Femur (tissue), 1 donor: ENCODE measurements at regions not wholly inside any gene's neighbourhood (a gene's known extent, or its start where the extent isn't known, plus 50 kb on each side); places are given as distances from the start of the nearest gene placed in this dataset.

Experiments
- DNase-seq: peaks from one replicate; pipeline ENCODE4 v3.0.0-alpha.2; 2017

DNA sequence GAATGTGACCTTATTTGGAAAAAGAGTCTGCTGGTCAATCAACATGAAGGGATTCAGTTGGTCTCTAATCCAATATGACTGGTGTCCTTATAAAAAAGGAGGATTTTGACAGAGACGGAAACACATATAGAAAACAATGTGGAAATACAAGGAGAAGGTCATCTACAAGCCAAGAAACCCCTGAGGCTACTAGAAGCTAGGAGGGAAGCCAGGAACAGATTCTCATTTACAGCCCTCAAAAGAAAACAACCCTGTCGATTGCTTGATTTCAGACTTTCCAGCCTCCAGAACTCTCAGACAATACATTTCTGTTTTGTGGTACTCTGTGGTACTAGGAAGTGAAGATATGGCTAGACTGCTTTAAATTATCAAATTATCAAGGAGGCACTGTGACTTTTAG, 162.9 kb upstream of the IGF1R start:
- no peak for DNase-seq

DNA sequence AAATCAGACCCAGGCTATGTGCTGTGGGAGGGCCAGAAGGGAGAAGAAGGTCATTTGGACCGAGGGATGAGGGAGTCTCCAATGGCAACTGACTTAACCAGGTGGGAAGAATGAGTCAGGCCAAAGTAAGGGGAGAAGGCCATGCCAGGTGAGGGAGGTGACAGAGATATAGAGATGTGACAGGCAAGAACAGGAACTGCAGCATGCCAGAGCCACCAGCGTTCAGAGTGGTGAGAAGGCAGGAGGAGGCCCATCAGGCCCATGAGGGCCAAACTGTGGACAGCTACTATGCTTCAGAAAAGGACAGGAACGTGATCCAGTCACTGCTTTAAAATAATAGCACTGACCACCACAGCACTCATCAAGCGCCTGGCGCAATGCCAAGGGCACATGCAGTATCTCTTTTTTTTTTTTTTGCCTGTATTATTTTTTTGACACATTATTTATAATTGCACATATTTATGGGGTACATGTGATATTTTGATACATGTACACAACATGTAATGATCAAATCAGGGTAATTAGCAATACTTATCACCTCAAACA, 154.3 kb upstream of the IGF1R start:
- no peak for DNase-seq

DNA sequence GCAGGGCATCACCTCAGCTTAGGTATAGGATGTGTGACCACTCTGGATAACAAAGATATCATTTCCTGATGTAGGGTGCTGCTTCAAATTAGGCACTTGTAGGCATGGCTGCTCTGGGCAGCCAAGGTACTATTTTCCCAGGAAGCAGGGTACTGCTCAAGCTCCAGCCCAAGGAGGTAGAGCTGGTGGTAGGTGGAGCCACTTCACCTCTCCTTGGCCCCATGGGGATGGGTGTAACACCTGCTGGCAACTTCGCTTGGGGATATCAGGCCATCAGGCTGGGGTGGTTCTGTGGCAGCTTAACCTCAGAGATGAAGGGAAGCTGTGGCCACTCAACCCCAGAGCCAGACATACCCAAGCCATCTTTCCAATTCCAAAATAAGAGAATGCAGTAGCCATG, 147.1 kb upstream of the IGF1R start:
- no peak for DNase-seq

DNA sequence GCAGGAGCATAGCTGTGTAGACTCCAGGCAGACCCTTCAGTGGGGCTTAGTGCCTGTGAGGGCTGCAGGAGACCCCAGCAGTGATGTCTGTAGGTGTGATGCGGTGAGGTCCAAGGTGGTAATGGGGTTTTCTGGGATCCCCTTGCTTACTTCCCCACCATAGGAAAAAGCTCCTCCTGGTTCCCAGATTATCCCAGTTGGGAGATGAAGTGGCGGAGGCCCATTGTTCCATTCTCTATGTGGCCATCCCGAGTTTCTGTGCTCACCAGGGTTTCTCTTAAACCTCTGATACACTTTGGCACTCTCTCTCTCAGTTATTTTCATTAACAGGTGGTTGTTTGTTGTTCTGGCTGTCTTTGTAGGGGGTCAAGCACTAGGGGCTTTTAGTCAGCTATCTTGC, 146.7 kb upstream of the IGF1R start:
- no peak for DNase-seq

DNA sequence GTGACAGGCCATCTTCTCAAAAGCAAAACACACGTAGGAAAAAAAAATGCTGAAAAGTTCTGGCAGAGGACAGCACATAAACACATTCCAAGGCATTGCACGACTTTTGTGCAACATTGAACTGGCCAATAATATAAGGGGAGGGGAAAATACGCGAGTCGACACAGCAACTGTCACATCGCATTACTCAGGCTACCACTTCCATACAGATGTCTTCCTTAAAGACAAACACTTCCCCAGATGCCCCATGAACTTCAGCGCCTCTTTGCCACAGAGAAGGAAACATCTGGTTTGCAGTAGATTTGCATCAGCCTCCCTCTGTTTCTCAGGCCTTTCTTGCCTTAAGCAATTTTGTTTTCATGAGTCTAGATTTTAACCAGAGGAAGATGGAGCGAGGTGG, 144.4 kb upstream of the IGF1R start:
- DNase-seq = peak; percentile 50

DNA sequence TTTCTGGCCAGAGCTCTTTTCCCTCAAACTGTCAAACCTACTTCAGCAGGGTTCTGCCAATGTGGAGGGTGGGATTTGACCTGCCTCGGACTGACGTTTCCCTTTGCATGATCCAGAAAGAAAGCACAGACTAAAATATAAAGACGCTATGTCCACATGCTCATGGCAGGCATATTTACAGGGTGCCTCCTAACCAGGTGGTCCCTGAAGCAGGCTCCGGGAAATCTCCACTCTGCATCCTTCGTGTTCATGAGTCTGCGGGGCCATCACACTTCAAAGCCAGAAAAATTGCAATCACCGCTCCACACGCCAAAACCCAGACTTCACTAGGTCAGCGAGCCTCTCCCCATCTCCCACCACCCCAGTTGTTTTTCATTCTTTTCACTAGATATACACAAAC, 143.3 kb upstream of the IGF1R start:
- no peak for DNase-seq

DNA sequence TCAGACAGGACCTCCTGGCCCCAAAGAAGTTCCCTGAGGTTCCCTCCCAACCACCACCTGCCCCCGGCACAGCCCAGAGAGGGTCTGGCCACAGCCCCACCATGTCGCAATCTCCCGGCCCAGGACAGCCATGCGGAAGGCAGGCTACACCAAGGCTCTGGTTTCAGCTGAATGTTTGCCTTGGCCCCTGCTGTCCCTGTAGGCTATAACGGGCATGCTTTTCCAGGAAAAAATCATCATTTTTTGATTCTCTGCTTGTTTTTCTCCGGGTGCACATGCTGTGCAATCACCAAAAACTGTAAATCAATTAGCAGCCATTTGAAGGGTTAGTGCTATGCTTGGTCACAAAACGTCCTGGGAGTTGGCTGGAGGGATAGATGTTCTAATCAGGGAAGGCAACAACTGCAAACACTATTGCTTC, 142.7 kb upstream of the IGF1R start:
- peak; percentile 66 for DNase-seq

- DNase-seq = no peak
Measured at GRCh38 chr15:98506172-98506571, 142.2 kb upstream of the IGF1R start.

GRCh38 chr15:98506711-98507110, 141.6 kb upstream of the IGF1R start:
- DNase-seq = no peak

- no peak for DNase-seq
Measured at GRCh38 chr15:98513428-98513986, 134.8 kb upstream of the IGF1R start.

GRCh38 chr15:98514034-98514622, 134.2 kb upstream of the IGF1R start:
- DNase-seq = no peak

DNA sequence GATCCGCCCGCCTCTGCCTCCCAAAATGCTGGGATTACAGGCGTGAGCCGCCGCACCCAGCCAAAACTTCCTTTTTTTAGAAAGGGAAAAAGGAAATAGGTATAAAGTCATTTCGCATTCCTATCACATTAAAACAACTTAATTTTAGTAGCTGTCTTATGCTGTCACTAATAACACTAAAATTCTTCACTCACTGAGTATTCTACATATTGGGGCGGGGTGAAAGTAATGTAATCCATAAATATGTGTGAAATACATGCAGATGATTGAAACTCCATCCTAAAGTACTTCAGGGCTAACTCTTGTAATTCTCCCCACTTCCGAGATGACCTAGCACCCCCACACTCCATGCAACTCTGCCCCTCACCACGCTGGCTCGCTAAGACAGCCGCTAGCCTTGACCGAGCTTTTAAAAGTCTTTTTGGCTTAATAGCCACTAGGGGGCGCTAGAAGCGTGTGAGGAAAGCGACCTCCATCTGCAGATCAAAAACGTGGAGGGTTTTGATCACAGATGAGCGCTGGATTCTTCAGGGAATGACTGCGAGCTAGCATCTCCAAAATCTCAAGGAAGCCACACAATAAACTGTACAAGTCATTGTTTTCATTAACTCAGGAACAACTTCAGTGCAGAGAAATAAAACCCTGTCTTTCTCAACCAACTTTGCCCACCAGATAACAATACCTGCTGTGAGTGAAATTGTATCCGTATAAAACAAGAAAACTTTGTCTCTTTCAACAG, 129.3 kb upstream of the IGF1R start:
- DNase-seq = peak; percentile 78

DNA sequence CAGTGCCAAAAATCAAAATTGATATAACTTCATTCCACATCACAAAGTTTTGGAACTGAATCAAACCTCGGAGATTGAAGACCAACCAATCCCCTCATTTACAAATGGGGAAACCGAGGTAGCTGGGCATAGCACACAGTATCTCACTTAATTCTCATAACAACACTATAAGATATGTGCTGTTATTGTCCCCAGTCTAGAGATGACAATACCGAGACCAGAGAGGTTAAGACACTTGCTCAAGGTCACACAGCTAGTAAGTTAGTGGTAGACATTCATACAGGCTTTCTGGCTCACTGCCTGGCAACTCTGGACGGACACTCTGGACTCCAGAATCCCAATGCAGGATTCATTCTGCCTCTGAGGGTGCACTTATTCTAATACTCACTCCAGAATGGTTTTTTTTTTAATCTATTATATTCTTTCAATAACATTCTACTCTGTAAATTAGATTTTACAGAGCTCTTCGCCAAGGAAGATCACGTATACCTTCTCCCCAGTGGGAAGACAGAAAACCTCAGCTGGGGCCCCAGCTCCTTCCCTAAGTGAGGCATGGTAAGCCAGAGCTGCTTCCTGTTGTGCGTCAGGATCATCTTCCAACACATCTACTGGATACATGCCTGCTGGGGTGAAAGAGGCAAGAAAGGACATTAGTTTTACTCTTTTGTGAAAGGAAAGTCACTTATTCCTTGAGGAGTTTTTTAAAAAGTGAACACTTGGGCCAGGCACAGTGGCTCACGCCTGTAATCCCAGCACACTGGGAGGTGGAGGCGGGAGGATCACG, 128.4 kb upstream of the IGF1R start:
- DNase-seq = no peak

DNA sequence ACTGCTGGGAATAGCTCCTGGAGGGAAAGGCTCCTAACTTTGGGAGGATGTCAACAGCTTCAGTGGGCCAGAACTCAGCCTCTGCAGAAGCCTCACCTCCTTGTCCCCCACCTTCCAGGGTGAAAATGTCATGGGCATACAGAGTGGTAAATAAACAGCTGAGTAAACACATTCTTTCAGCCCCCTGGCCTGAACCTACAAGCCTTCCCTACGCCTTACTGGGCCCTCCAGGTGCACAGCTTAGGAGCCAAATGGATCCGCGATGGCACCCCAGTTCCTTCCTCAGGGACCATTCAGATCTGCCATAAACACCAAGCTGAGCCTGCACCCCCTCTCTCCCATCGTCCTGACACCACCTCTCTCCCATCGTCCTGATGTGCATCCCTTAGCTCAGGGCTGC, 126.2 kb upstream of the IGF1R start:
- DNase-seq = no peak

DNA sequence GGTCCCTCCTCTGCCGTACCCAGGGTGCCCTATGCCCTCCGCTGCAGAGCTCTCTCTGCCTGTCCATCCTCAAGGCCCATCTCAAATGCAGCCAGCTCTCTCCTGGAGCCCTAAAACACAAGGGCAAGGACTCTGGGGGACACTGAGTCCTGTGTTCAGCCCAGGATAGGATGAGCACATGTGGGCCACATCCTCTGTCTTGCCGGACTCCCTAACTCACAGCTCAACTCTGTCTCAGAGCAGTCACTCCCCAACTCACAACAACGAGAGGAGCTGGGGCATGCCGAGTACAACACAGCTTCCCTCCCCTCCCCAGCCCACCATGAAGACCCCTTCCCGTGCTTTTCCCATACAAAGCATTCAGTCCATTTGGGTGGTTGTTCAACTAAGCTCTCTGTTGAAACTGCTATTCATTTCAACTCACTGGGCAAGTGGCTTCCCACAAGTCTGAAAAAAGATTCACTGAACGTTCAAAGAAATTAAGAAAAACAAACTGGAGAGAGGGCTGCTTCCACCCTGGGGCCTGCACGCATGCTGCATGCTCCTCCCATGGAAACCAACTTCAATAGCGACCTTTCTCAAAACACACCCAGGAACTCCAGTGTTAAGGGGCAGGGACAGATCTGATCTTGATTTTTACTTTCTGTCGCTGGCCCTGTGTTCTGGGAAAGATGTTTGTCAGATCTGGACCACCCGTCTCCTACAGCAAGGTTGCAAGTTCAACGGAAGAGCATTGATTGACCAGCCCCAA, 124.3 kb upstream of the IGF1R start:
- DNase-seq = no peak

DNA sequence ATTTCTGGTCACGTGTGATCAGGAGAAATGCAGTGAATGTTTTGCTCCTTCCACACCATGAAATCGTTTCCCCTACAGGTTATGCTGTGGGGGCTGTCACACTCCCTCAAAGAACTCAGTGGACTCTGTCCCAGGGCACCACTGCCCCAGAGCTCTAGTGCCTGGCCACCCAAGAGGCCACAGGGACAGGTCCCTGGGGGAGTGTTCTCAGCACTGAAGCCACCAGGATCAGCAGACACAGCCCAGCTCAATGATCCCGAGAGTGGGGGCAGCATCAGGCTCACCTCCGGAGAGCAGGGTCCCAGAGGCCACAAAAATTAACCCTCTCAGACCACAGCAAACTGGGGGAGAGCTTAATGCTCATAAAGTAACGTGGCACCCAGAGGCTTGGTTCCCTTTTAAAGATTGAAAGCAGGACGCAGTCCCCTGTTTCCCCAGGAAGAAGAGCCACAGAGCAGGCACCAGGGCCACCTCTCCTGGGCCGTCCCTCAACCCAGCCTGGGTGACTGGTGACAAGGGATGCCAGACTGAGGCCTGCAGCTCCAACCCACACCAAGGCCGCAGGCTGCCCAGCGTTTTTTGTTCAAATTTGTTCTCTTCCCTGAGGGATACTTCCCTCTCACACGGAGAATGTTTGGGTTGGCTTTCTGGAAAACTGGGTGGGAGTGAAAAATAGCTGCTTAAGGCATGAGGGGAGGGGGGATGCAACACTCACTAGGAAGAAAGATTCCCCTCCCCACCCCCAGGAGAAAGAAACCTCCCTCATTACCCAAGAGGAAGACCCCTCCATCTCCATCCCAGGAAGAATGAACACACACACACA, 123.3 kb upstream of the IGF1R start:
- no peak for DNase-seq

- DNase-seq = peak; percentile 75
Measured at GRCh38 chr15:98525661-98526001, 122.7 kb upstream of the IGF1R start.

- DNase-seq = no peak
Measured at GRCh38 chr15:98526094-98526493, 122.2 kb upstream of the IGF1R start.

- no peak for DNase-seq
Measured at GRCh38 chr15:98528046-98528725, 120.2 kb upstream of the IGF1R start.

DNA sequence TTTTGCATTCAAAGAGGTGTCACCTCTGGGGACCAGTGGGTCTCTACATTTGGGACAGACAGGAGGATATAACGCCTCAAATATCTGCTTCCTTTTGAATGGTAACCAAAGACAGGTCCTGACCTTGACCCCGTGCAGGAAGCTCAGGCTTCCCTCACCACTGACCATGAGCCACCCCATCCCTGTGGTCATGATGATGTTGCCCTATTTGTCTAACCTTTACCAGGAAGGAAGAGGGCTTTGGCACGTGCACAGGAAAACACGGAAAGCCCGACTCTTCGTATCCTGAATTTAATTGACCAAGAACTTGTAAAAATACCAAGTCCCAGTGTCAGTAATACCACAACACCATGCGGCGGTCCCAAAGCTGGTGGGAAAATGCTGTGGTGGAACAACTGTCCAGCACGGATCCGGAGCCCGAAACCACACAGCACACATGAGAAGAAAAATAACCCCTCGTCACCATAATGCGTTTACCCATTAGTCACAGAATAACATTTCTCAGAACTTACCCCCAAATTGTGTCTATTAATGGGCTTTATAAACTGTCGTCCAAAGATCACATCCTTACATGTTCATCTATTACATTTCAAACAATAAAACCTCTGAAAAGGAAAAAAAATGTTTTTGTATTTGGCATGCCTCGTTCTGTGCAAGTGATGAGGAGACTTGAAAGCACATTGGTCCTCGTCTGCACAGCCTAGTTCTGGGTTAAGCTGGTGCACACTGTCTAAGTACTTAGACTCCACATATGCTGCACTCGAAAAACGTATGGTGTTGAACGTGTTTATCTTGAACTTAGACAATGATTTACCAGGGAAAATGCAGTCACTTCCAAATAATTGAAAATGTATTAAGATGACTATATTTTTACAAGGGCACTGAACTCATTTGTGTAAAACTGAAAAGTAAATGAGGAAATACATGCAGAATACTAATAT, 118.9 kb upstream of the IGF1R start:
- no peak for DNase-seq
